H1 (cell line): ENCODE measurements at regions not wholly inside any gene's neighbourhood (a gene's known extent, or its start where the extent isn't known, plus 50 kb on each side); places are given as distances from the start of the nearest gene placed in this dataset.

Experiments used
- KDM5A ChIP-seq: fragments of 200-600 bp; IDR thresholded peaks from 2 replicates; pipeline ENCODE4 v1.7.1; 2012; ENCODE audit warnings: mild to moderate bottlenecking, low read length, inconsistent platforms, mixed read lengths
- RFX5 ChIP-seq: IDR thresholded peaks from 2 replicates; pipeline ENCODE4 v1.6.1; 2011; ENCODE audit warnings: low read depth, low read length, improper control_type of control experiment, borderline replicate concordance
- RNF2 ChIP-seq: fragments of 200-900, 300-1000 bp; sonication (generic); IDR thresholded peaks from 2 replicates; pipeline ENCODE4 v1.7.1; 2016; ENCODE audit warnings: borderline replicate concordance, low read depth, mild to moderate bottlenecking, antibody characterized with exemption, low read length; ENCODE audit not compliant: poor library complexity, severe bottlenecking; ENCODE audit errors: missing control alignments
- TF ChIP-seq, protein P1 (sequence below): IDR thresholded peaks from 2 replicates; pipeline ENCODE4 v1.6.1; 2011; ENCODE audit warnings: low read length, improper control_type of control experiment
- TF ChIP-seq, protein P2 (sequence below), 3 experiments: IDR thresholded peaks; 1 replicate in 2 of 3; 2 replicates in 1 of 3; pipeline versions ENCODE4 v1.5.1 to v1.6.1; 2011; ENCODE audit warnings: low read length in 3 of 3, mild to moderate bottlenecking in 3 of 3, inconsistent platforms in 2 of 3, low read depth in 1 of 3, moderate library complexity in 1 of 3; ENCODE audit not compliant: insufficient read depth in 1 of 3; ENCODE audit errors: control extremely low read depth in 1 of 3

DNA sequence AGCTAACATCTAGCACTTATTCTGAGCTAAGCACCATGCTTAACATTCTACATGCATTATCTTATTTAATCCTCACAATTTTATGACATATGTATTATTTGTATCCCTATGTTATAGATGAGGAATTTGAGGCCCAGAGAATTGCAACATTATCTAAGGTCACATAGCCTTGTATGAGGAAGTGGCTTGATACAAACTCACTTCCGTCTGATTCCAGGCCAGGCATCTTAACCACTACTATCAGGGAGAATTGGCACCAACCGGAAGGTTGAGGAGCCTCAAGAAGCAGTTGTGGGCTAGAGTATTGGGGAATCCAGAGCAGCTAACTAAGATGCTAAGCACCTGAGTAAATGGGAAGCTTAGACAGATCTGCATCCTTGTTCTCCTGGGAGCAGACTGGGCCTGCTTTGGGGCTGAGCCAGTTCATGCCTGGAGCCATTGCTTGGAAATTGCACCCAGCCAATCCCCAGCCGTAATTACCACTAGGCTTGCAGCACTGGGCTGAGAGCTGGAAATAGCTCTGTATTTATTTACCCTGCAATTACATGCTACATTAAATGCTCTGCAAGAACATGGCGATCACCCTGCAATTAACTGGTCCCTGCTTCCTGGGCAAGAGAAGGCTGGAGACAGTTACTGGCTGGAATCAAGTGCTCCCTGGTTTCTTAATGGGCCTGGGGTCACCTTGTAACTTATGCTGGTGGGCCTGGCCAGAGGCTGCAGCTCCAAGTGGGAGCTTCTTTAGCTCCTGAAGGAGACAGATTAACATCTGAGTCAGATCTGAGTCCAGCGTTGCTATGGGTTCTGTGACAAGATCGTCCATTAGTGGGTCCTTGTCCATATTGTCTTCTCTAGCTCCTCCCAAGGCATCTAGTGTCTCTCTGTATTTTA is 273.1 kb upstream of the CCL2 start (continued):
- TF ChIP-seq RNF2, result no peak
- TF ChIP-seq, protein P1, sequence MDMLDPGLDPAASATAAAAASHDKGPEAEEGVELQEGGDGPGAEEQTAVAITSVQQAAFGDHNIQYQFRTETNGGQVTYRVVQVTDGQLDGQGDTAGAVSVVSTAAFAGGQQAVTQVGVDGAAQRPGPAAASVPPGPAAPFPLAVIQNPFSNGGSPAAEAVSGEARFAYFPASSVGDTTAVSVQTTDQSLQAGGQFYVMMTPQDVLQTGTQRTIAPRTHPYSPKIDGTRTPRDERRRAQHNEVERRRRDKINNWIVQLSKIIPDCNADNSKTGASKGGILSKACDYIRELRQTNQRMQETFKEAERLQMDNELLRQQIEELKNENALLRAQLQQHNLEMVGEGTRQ, result no peak
- TF ChIP-seq, protein P2, sequence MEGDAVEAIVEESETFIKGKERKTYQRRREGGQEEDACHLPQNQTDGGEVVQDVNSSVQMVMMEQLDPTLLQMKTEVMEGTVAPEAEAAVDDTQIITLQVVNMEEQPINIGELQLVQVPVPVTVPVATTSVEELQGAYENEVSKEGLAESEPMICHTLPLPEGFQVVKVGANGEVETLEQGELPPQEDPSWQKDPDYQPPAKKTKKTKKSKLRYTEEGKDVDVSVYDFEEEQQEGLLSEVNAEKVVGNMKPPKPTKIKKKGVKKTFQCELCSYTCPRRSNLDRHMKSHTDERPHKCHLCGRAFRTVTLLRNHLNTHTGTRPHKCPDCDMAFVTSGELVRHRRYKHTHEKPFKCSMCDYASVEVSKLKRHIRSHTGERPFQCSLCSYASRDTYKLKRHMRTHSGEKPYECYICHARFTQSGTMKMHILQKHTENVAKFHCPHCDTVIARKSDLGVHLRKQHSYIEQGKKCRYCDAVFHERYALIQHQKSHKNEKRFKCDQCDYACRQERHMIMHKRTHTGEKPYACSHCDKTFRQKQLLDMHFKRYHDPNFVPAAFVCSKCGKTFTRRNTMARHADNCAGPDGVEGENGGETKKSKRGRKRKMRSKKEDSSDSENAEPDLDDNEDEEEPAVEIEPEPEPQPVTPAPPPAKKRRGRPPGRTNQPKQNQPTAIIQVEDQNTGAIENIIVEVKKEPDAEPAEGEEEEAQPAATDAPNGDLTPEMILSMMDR (IDR thresholded peaks at IDR 0.05; ENCODE audit: control extremely low read depth in 1 of 3, insufficient read depth in 1 of 3, low read depth in 1 of 3, low read length in 3 of 3), result no peak
- no peak for TF ChIP-seq RFX5
- TF ChIP-seq KDM5A, result no peak
